Hematopoietic multipotent progenitor cell treated with erythropoietin and hydrocortisone succinate and interleukin-3 and kit ligand, for 15 days (in vitro differentiated cells): ENCODE measurements at regions not wholly inside any gene's neighbourhood (a gene's known extent, or its start where the extent isn't known, plus 50 kb on each side); places are given as distances from the start of the nearest gene placed in this dataset.
A peak's percentile ranks its signal among the peaks of the same experiment; 100 is the strongest.
"Not testable (repeated sequence)": the region's sequence is repeated elsewhere in the genome, so short reads cannot be mapped to it uniquely, and the experiment has no call there.

ENCODE experiments used
- DNase-seq: peaks from one replicate; pipeline ENCODE4 v3.0.0-alpha.2; 2015; ENCODE audit warnings: low spot score

GRCh38 chr6:150456466-150456865 lies 87.7 kb downstream of the IYD start:
- no peak for DNase-seq

GRCh38 chr6:150456902-150457643 lies 88.3 kb downstream of the IYD start:
- DNase-seq, result no peak

- DNase-seq, result no peak
These were observed 89.8 kb downstream of the IYD start for GRCh38 chr6:150458579-150458978.

- DNase-seq, result no peak
These were observed 95.0 kb downstream of the IYD start for GRCh38 chr6:150463852-150464251.

GRCh38 chr6:150464966-150465365 lies 96.2 kb downstream of the IYD start:
- DNase-seq, result no peak

GRCh38 chr6:150465610-150466009 lies 96.8 kb downstream of the IYD start:
- DNase-seq, result no peak

GRCh38 chr6:150466196-150466595 lies 97.4 kb downstream of the IYD start:
- DNase-seq, result no peak

- no peak for DNase-seq
These were observed 101.3 kb downstream of the IYD start for GRCh38 chr6:150470131-150470530.

GRCh38 chr6:150470960-150471665 lies 102.3 kb downstream of the IYD start:
- no peak for DNase-seq

GRCh38 chr6:150478656-150479545 lies 110.1 kb downstream of the IYD start:
- DNase-seq, result no peak

GRCh38 chr6:150482883-150483409 lies 114.1 kb downstream of the IYD start:
- no peak for DNase-seq

GRCh38 chr6:150485161-150485958 lies 114.3 kb upstream of the PLEKHG1 start:
- no peak for DNase-seq

GRCh38 chr6:150486048-150486447 lies 113.6 kb upstream of the PLEKHG1 start:
- DNase-seq, result no peak

GRCh38 chr6:150490586-150490985 lies 109.1 kb upstream of the PLEKHG1 start:
- DNase-seq, result no peak

- DNase-seq, result no peak
These were observed 108.4 kb upstream of the PLEKHG1 start for GRCh38 chr6:150491131-150491810.

GRCh38 chr6:150491811-150492172 lies 107.9 kb upstream of the PLEKHG1 start:
- DNase-seq, result no peak

- peak; percentile 13 for DNase-seq
These were observed 107.2 kb upstream of the PLEKHG1 start for GRCh38 chr6:150492507-150492906.

GRCh38 chr6:150492941-150493340 lies 106.7 kb upstream of the PLEKHG1 start:
- no peak for DNase-seq

GRCh38 chr6:150493552-150493951 lies 106.1 kb upstream of the PLEKHG1 start:
- DNase-seq, result not testable (repeated sequence)

GRCh38 chr6:150494241-150494640 lies 105.4 kb upstream of the PLEKHG1 start:
- DNase-seq, result no peak

- no peak for DNase-seq
These were observed 104.6 kb upstream of the PLEKHG1 start for GRCh38 chr6:150495126-150495525.
